ENCODE measurements at regions not wholly inside any gene's neighbourhood (a gene's known extent, or its start where the extent isn't known, plus 50 kb on each side); places are given as distances from the start of the nearest gene placed in this dataset.

GRCh38 chr4:11496351-11496829, 67.7 kb upstream of the HS3ST1 start:
- Histone ChIP-seq H3K4ac (replicated peaks; ENCODE audit: insufficient read length, low read depth, low read length) (no peak overlapping the region), H2BK5ac (ENCODE audit: low read depth, low read length) (no peak overlapping the region), H3K79me1 (ENCODE audit: low read depth, low read length) (no peaks in the 10 kb centered on the region), H3K27ac (ENCODE audit: low read depth, low read length) (no peak overlapping the region), H2AFZ (ENCODE audit: low read length) (no peak overlapping the region), H3K9ac (replicated peaks in 1 of 4; ENCODE audit: extremely low read depth in 1 of 4, low read depth in 3 of 4, low read length in 3 of 4) (no peak overlapping the region), H3K23ac (ENCODE audit: insufficient read length) (no peak overlapping the region), H4K20me1 (replicated peaks in 1 of 2; ENCODE audit: control insufficient read depth in 1 of 2, insufficient read depth in 2 of 2, low read length in 2 of 2) (no peaks in the 10 kb centered on the region), H4K8ac (ENCODE audit: extremely low read depth, insufficient read depth, low read length) (no peak overlapping the region), H2BK20ac (ENCODE audit: low read length) (no peak overlapping the region), H2AK5ac (ENCODE audit: low read depth, low read length) (no peak overlapping the region), H2BK12ac (ENCODE audit: low read depth, low read length) (no peak overlapping the region), H2BK15ac (ENCODE audit: low read length) (no peak overlapping the region), H3K14ac (ENCODE audit: insufficient read length) (no peak overlapping the region), H3K36me3 (ENCODE audit: control insufficient read depth in 2 of 4, insufficient read depth in 4 of 4, low read length in 3 of 4) (peaks cover 0 to 2% (median 0%) of the 10 kb centered on the region in 4 experiments; a peak in 1 of 8 replicates), H4K5ac (ENCODE audit: insufficient read length, low read depth, low read length) (no peak overlapping the region), H3K4me2 (ENCODE audit: insufficient read depth in 1 of 2, low read depth in 2 of 2, low read length in 2 of 2) (no peak overlapping the region), H3K23me2 (ENCODE audit: low read depth, low read length) (no peaks in the 10 kb centered on the region), H4K91ac (replicated peaks; ENCODE audit: insufficient read length, low read length) (no peak overlapping the region), H3K79me2 (ENCODE audit: control insufficient read depth in 1 of 2, insufficient read depth in 2 of 2, low read length in 2 of 2) (no peaks in the 10 kb centered on the region), H3K27me3 (replicated peaks in 1 of 4; ENCODE audit: control insufficient read depth in 3 of 4, extremely low read depth in 1 of 4, insufficient read depth in 3 of 4, low read length in 3 of 4) (no peaks in the 10 kb centered on the region), H3K18ac (ENCODE audit: extremely low read depth, low read length) (no peak overlapping the region), H3K9me3 (ENCODE audit: insufficient read depth in 2 of 2, low read depth in 1 of 2, low read length in 1 of 2) (peaks cover 3 to 4% of the 10 kb centered on the region in 2 experiments; a peak in 2 of 4 replicates), H3K56ac (replicated peaks; ENCODE audit: insufficient read length, low read depth, low read length) (no peak overlapping the region), H3K4me3 (ENCODE audit: extremely low read depth in 1 of 4, insufficient read depth in 2 of 4, low read depth in 3 of 4, low read length in 4 of 4) (no peak overlapping the region), H2BK120ac (replicated peaks; ENCODE audit: low read depth, low read length) (no peak overlapping the region), H3K4me1 (replicated peaks in 1 of 4; ENCODE audit: control insufficient read depth in 3 of 4, insufficient read depth in 4 of 4, low read length in 3 of 4) (no peaks in the 10 kb centered on the region)
- TF ChIP-seq USF2 (IDR thresholded peaks at IDR 0.05; ENCODE audit: low read length) = no peak
- no peak for TF ChIP-seq RFX5 (IDR thresholded peaks at IDR 0.05; ENCODE audit: borderline replicate concordance, low read depth, low read length)
- TF ChIP-seq BACH1 (IDR thresholded peaks at IDR 0.05; ENCODE audit: low read length) = no peak
- WGBS, 2 experiments (ENCODE audit: extremely low coverage in 1 of 2, insufficient coverage in 1 of 2, insufficient read length in 1 of 2, insufficient replicate concordance in 2 of 2, low coverage in 1 of 2, low lambda C conversion rate in 2 of 2, missing lambda C conversion rate in 1 of 2) = 86% methylated on average over 7 of the region's 7 CpGs; no CpG with 5 or more reads in 1 of the 2 experiments
- DNase-seq (ENCODE audit: low read depth in 1 of 2, low spot score in 2 of 2) (no peak), FAIRE-seq (no peak)
- ChIA-PET POLR2A (ENCODE audit: partially characterized antibody) (no interaction called here), CTCF (ENCODE audit: partially characterized antibody) (interaction anchor here (0.7 to 0.9 kb wide), 2 partner anchors 12 to 126 kb away, joined by 3 read pairs; no protein-coding TSS in a partner anchor)
